Stimulated activated CD4-positive, alpha-beta T cell treated with anti-CD3 and anti-CD28 coated beads, Interleukin-2, amount 100 ng/mL, for 48 hours (primary cell): ENCODE measurements at regions not wholly inside any gene's neighbourhood (a gene's known extent, or its start where the extent isn't known, plus 50 kb on each side); places are given as distances from the start of the nearest gene placed in this dataset.
"Not testable (repeated sequence)": the region's sequence is repeated elsewhere in the genome, so short reads cannot be mapped to it uniquely, and the experiment has no call there.

Experiments used
- DNase-seq, 2 donors: peaks; one replicate each; pipeline ENCODE4 v3.0.0-alpha.2; 2020

GRCh38 chr18:24567199-24567598, 106.8 kb downstream of the HRH4 start:
- no peak for DNase-seq

GRCh38 chr18:24570716-24571115, 110.3 kb downstream of the HRH4 start:
- DNase-seq, result no peak

- no peak for DNase-seq
Observed at GRCh38 chr18:24582771-24583170, 122.3 kb downstream of the HRH4 start.

GRCh38 chr18:24584205-24584604, 123.8 kb downstream of the HRH4 start:
- DNase-seq, result no peak

GRCh38 chr18:24584813-24585212, 124.4 kb downstream of the HRH4 start:
- DNase-seq, result no peak

GRCh38 chr18:24585996-24586566, 125.6 kb downstream of the HRH4 start:
- DNase-seq, result no peak

GRCh38 chr18:24586662-24587360, 126.4 kb downstream of the HRH4 start:
- no peak for DNase-seq

- no peak for DNase-seq
Observed at GRCh38 chr18:24588440-24588839, 128.0 kb downstream of the HRH4 start.

- no peak for DNase-seq
Observed at GRCh38 chr18:24590946-24591345, 130.5 kb downstream of the HRH4 start.

- DNase-seq, result no peak
Observed at GRCh38 chr18:24593401-24593800, 133.0 kb downstream of the HRH4 start.

- DNase-seq, result no peak
Observed at GRCh38 chr18:24593886-24594285, 133.4 kb downstream of the HRH4 start.

- no peak for DNase-seq
Observed at GRCh38 chr18:24595561-24596031, 135.2 kb downstream of the HRH4 start.

GRCh38 chr18:24600076-24600654, 139.7 kb downstream of the HRH4 start:
- DNase-seq, result peak in 1 of 2 donors; percentile 4

GRCh38 chr18:24601585-24601984, 141.1 kb downstream of the HRH4 start:
- DNase-seq, result no peak

- DNase-seq, result no peak
Observed at GRCh38 chr18:24602201-24602600, 141.8 kb downstream of the HRH4 start.

- DNase-seq, result no peak
Observed at GRCh38 chr18:24603151-24603550, 142.7 kb downstream of the HRH4 start.

GRCh38 chr18:24605444-24605843, 145.0 kb downstream of the HRH4 start:
- DNase-seq, result no peak

GRCh38 chr18:24609254-24609653, 148.8 kb downstream of the HRH4 start:
- no peak for DNase-seq

- no peak for DNase-seq
Observed at GRCh38 chr18:24611075-24611474, 150.6 kb downstream of the HRH4 start.

GRCh38 chr18:24613896-24614640, 153.6 kb downstream of the HRH4 start:
- DNase-seq, result no peak

GRCh38 chr18:24616653-24617052, 156.2 kb downstream of the HRH4 start:
- no peak for DNase-seq

GRCh38 chr18:24624421-24624820, 164.0 kb downstream of the HRH4 start:
- DNase-seq, result not testable (repeated sequence)

- DNase-seq, result no peak
Observed at GRCh38 chr18:24627644-24628315, 167.3 kb downstream of the HRH4 start.
